Colon (tissue), 2 donors: ENCODE measurements at regions not wholly inside any gene's neighbourhood (a gene's known extent, or its start where the extent isn't known, plus 50 kb on each side); places are given as distances from the start of the nearest gene placed in this dataset.
"Not testable (repeated sequence)": the region's sequence is repeated elsewhere in the genome, so short reads cannot be mapped to it uniquely, and the experiment has no call there.

Experiments used
- FAIRE-seq: peaks from 2 replicates; lab custom pipeline; 2012; peaks lifted over from hg19 to GRCh38; lab: Jason Lieb, UNC
- donor health status: control.
- donor health status: control.

DNA sequence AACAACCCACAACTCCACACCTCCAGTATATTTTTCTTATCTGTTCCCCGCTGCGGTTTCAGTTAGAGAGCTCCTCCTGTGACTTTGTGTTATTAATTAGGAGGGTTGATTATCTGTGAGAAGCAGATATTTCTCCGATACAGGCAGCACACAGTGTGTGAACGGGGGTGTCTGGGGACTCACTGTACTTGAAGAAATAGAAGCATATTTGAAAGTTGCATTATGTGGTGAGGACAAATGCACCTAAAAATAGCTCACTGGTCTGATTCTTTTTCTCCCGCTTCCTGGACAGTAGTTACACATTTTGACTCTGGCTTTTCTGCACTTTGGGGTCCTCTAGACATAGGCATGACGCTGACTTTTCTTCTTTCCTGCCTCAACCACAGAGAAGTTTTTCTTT is 277.7 kb downstream of the VRK1 start:
- FAIRE-seq = no peak

- no peak for FAIRE-seq
Observed at GRCh38 chr14:97077253-97077653, 280.1 kb downstream of the VRK1 start.

GRCh38 chr14:97077687-97078086 is 280.5 kb downstream of the VRK1 start:
- no peak for FAIRE-seq

GRCh38 chr14:97080991-97081390 is 283.8 kb downstream of the VRK1 start:
- no peak for FAIRE-seq

- FAIRE-seq = no peak
Observed at GRCh38 chr14:97095269-97095668, 298.1 kb downstream of the VRK1 start.

- no peak for FAIRE-seq
Observed at GRCh38 chr14:97097296-97097695, 300.1 kb downstream of the VRK1 start.

DNA sequence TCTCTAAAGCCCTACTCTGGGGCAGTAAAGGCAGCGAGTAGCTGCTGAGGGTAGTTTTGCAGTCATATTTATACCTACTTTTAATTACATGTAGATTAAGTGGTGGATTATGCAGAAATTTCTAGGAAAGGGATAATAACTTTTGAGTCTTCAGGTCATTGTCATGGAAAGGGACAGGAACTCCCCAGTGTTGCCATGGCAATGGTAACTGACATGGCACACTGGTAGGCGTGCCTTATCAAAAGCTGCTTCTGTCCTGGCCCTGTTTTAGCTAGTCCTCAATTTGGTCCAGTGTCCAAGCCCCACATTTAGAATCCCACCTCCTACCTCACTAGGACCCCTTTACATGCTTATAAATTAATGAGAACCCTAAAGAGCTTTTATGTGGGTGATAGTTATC is 303.1 kb downstream of the VRK1 start:
- FAIRE-seq = no peak

DNA sequence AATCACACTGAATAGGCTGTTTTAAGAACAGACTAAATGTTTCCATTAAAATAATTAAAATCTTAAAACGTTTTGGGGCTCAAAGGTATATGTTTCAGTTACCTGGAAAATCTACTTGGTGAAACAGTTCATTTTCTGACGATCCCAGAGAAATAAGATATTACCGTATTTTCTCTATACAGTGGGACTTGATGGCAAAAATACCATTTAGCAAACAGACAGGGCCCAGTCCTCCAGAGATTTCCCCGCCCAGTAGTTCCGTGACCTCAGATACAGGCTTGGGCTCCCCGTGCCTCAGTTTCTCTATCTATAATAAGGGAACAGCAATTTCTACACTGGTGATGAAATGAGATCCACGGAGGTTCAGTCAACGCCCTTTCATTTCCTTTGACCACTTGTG is 304.4 kb downstream of the VRK1 start:
- FAIRE-seq = no peak

GRCh38 chr14:97104029-97104428 is 306.8 kb downstream of the VRK1 start:
- FAIRE-seq = no peak

DNA sequence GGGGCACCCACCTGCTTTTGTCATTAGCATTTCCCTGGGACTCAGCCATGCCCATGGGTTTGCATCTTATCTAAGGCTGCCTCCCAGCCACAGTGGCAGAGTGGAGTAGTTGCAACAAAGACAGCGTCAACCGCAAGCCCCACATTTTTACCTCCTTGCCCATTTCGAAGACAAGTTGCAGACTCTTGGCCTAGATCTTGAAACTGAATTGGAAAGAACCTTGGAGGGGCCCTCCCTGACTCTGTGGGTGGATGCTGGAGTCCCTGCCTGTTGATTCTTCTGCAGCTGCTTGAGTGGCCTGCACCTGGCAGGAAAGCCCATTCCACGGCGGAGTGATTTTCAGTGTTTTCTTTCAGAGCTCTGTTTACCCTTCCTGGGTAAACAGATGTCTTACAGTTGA is 309.0 kb downstream of the VRK1 start:
- no peak for FAIRE-seq

DNA sequence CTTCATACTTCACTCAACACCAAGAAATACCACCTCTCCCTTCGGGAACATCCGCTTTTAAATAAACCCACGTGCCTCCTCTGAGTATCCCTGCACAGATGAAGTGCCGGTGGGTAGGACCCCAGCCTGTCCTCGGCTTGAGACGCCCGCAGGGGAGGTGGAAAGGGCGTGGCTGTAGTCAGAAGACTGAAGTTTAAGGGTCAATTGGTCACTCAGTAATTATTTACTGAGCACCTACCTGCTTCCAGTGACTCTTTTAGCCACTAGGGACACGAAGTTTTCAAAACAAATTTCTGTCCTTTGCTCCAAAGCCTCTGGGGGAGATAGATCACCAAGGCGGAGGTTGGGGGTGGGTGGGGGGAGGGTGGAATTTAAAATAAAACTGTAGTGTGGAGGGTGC is 309.4 kb downstream of the VRK1 start:
- FAIRE-seq = no peak

- FAIRE-seq = no peak
Observed at GRCh38 chr14:97107080-97107479, 309.9 kb downstream of the VRK1 start.

GRCh38 chr14:97107760-97108159 is 310.6 kb downstream of the VRK1 start:
- FAIRE-seq = no peak

- no peak for FAIRE-seq
Observed at GRCh38 chr14:97109234-97109633, 312.1 kb downstream of the VRK1 start.

DNA sequence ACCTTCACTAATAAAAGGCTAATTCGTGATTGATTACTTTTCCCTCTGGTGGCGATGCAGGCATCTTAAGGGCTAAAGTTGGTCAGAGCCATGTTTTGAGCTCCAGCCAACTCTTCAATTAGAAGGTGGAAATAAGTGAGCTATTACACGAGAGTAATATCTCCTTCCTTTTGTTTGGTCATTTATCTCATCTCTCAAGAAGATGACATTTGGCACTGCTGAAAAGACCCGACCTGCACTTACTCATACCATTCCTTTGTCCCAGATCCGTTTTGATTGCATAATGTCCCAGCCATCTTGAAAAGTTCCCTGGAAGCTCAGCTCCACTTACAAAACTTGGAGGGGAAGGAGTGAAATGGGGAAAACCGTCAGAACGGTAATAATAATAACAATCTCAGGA is 316.2 kb downstream of the VRK1 start:
- FAIRE-seq = no peak

DNA sequence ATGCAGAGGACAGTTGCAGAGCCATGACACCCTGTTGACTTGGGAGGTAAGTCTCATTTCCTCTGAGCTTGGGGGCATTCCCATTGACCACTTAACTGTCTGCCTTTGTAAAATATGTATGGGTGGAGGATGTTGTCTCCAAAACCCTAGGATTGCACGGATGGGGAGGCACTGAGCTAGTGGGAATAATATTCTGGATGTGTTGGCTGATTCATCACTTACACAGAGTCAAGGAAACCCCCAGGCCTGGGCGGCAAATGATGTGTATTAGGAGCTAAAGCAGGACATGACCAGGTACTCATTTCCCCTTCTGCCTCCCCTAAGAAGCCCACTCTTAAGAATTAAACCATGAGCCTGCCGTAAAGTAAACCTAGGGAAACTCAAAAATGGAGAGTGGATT is 319.4 kb downstream of the VRK1 start:
- FAIRE-seq = no peak

DNA sequence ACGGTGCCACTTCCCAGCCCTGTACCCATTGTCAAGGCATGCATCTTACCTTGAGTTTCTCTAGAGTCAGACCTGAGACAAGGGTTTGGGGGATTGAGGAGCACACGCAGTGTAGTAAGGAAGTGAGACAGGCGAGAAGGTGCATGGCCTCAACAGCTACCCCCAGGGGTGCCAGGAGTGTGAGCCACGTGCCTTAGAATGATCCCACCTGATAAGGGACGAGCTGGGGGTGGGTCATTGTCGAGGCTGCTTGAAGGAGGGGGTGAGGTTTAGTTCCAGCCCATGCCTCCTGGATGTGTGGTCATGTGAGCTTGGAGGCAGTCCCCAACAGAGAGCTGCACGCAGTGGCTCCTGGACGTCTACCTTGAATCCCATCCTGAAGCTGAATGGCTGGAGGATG is 320.5 kb downstream of the VRK1 start:
- FAIRE-seq = no peak

GRCh38 chr14:97120204-97120603 is 323.0 kb downstream of the VRK1 start:
- FAIRE-seq = no peak

- FAIRE-seq = no peak
Observed at GRCh38 chr14:97120611-97121031, 323.4 kb downstream of the VRK1 start.

GRCh38 chr14:97129639-97130038 is 332.5 kb downstream of the VRK1 start:
- FAIRE-seq = no peak

- not testable (repeated sequence) for FAIRE-seq
Observed at GRCh38 chr14:97135847-97136246, 338.7 kb downstream of the VRK1 start.

- no peak for FAIRE-seq
Observed at GRCh38 chr14:97137705-97138104, 340.5 kb downstream of the VRK1 start.

GRCh38 chr14:97138801-97139200 is 341.6 kb downstream of the VRK1 start:
- no peak for FAIRE-seq

DNA sequence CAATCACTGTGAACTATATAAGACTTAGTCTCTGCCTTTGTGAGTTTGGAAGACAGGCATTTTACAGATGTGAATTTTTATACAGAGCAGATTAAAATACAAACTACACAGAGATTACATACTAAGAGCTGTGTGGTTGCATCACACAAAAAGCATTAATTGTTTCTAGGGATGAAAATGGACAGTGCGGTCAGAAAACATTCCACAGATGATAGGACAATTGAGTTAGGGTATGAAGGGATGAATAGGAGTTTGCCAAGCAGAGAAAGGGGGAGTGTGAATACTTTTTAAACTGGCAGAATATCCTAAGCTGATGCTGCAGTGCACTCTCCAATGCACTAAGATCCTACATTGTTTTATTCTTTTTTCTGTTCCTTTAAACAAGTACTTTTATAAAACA is 345.8 kb downstream of the VRK1 start:
- no peak for FAIRE-seq

- no peak for FAIRE-seq
Observed at GRCh38 chr14:97143456-97143855, 346.3 kb downstream of the VRK1 start.
